Subcutaneous abdominal adipose tissue (tissue), 5 donors: ENCODE measurements at regions not wholly inside any gene's neighbourhood (a gene's known extent, or its start where the extent isn't known, plus 50 kb on each side); places are given as distances from the start of the nearest gene placed in this dataset.
"Not testable (repeated sequence)": the region's sequence is repeated elsewhere in the genome, so short reads cannot be mapped to it uniquely, and the experiment has no call there.

ENCODE experiments used
- H3K27ac ChIP-seq: one replicate; pipeline ENCODE4 v1.7.0; 2013; ENCODE audit warnings: low read depth, mild to moderate bottlenecking, inconsistent platforms, low read length, moderate library complexity
- H3K27me3 ChIP-seq, 5 donors: one replicate each; pipeline ENCODE4 v1.7.0; 2013; ENCODE audit warnings: low read length in 5 of 5, inconsistent platforms in 1 of 5; ENCODE audit not compliant: control insufficient read depth in 5 of 5, insufficient read depth in 4 of 5
- H3K36me3 ChIP-seq, 5 donors: one replicate each; pipeline ENCODE4 v1.7.0; 2013; ENCODE audit warnings: low read length in 5 of 5; ENCODE audit not compliant: control insufficient read depth in 5 of 5, insufficient read depth in 5 of 5
- H3K4me1 ChIP-seq, 5 donors: one replicate each; pipeline ENCODE4 v1.7.0; 2013; ENCODE audit warnings: low read length in 5 of 5, mild to moderate bottlenecking in 3 of 5, moderate library complexity in 1 of 5; ENCODE audit not compliant: control insufficient read depth in 5 of 5, insufficient read depth in 5 of 5
- H3K4me3 ChIP-seq, 5 donors: one replicate each; pipeline ENCODE4 v1.7.0; 2013; ENCODE audit warnings: low read length in 5 of 5, low read depth in 1 of 5
- H3K9ac ChIP-seq, 5 donors: one replicate each; pipeline ENCODE4 v1.7.0; 2013; ENCODE audit warnings: low read length in 5 of 5, mild to moderate bottlenecking in 4 of 5, moderate library complexity in 3 of 5
- H3K9me3 ChIP-seq, 5 donors: one replicate each; pipeline ENCODE4 v1.7.0; 2013; ENCODE audit warnings: low read length in 5 of 5; ENCODE audit not compliant: control insufficient read depth in 5 of 5
- donor health status: healthy.
- donor health status: healthy.
- donor health status: healthy.
- donor health status: healthy.
- donor health status: healthy.

DNA sequence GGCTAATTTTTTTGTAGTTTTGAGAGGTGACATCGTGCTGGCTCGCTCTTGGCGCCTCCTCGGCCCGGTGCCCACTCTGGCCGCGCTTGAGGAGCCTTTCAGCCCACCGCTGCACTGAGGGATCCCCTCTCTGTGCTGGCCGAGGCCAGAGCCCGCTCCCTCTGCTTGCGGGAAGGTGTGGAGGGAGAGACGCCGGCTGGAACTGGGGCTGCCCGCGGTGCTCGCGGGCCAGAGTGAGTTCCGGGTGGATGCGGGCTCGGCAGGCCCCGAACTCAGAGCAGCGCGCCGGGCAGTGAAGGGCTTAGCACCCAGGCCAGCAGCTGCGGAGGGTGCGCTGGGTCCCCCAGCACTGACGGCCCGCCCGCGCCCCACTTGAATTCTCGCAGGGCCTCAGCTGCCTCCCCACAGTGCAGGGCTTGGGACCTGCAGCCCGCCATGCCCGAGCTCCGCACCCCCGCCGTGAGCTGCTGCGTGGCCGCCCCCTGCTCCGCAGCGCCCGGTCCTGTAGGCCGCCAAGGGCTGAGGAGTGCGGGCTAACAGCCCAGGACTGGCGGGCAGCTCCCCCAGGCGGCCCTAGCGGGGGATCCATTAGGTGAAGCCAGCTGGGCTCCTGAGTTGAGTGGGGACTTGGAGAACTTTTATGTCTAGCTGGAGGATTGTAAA lies 113.2 kb upstream of the ZSWIM2 start:
- no peak overlapping the region for H3K4me3 ChIP-seq
- H3K9me3 ChIP-seq = no peaks in the 10 kb centered on the region
- no peak overlapping the region for H3K27ac ChIP-seq
- no peak overlapping the region for H3K9ac ChIP-seq
- H3K36me3 ChIP-seq = no peaks in the 10 kb centered on the region
- H3K27me3 ChIP-seq = no peaks in the 10 kb centered on the region
- H3K4me1 ChIP-seq = no peaks in the 10 kb centered on the region

GRCh38 chr2:186960241-186960640 lies 111.3 kb upstream of the ZSWIM2 start:
- H3K27ac ChIP-seq, H3K9me3 ChIP-seq, H3K9ac ChIP-seq, H3K4me3 ChIP-seq, H3K27me3 ChIP-seq, H3K36me3 ChIP-seq, H3K4me1 ChIP-seq: not testable (repeated sequence)

- Histone ChIP-seq H3K27me3 (no peaks in the 10 kb centered on the region), H3K27ac (no peak overlapping the region), H3K4me1 (no peaks in the 10 kb centered on the region), H3K4me3 (no peak overlapping the region), H3K36me3 (no peaks in the 10 kb centered on the region), H3K9me3 (no peaks in the 10 kb centered on the region), H3K9ac (no peak overlapping the region)
Measured at GRCh38 chr2:186959486-186959885, 110.5 kb upstream of the ZSWIM2 start.

GRCh38 chr2:186950694-186951093 lies 101.7 kb upstream of the ZSWIM2 start:
- Histone ChIP-seq H3K36me3 (no peaks in the 10 kb centered on the region), H3K27ac (no peak overlapping the region), H3K27me3 (no peaks in the 10 kb centered on the region), H3K4me1 (peaks cover 0 to 7% (median 0%) of the 10 kb centered on the region in 5 donors), H3K9me3 (peaks cover 0 to 3% (median 0%) of the 10 kb centered on the region in 5 donors), H3K4me3 (no peak overlapping the region), H3K9ac (no peak overlapping the region)

DNA sequence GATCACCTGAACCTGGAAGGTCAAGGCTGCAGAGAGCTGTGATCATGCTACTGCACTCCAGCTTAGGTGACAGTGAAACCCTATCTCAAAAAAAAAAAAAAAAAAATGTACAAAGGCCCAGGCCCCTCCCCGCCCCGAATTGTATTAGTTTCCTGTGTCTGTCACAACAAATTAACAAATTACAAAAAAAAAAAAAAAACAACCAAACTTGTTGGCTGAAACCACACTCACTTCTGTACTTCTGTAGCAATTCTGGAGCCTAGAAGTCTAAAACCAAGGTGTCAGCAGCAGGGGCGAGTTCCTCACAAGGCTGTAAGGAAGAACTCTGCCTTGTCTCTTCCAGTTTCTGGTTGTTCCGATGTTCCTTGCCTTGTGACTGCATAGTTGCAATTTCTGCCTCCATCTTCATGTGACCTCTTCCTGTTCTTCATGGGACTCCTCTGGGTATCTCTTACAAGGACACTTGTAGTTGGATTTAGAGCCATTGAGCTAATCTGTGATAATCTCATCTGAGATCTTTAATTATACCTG lies 100.8 kb upstream of the ZSWIM2 start:
- H3K9ac ChIP-seq = no peak overlapping the region
- H3K27ac ChIP-seq = no peak overlapping the region
- no peaks in the 10 kb centered on the region for H3K27me3 ChIP-seq

DNA sequence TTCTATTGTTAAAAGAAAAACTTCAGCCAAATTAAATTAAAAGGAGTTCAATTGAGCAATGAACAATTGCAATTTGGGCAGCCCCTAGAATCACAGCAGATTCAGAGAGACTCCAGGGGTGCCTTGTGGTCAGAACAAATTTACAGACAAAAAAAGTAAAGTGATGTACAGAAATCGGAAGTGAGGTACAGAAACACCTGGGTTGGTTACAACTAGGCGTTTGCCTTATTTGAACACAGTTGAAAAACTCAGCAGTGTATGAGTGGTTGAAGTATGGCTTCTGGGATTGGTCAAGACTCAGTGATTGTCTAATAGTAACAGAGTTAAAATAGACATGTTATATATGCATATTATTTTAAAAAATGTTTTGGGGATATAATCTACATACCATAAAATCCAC lies 98.5 kb upstream of the ZSWIM2 start:
- H3K27me3 ChIP-seq = no peaks in the 10 kb centered on the region
- peaks cover 0 to 7% (median 0%) of the 10 kb centered on the region in 5 donors for H3K4me1 ChIP-seq
- no peak overlapping the region for H3K4me3 ChIP-seq
- no peak overlapping the region for H3K27ac ChIP-seq
- no peaks in the 10 kb centered on the region for H3K36me3 ChIP-seq
- no peak overlapping the region for H3K9ac ChIP-seq
- no peaks in the 10 kb centered on the region for H3K9me3 ChIP-seq

More for the DNA sequence above, 100.8 kb upstream of the ZSWIM2 start:
- Histone ChIP-seq H3K9me3 (peaks cover 0 to 3% (median 0%) of the 10 kb centered on the region in 5 donors), H3K36me3 (no peaks in the 10 kb centered on the region), H3K4me1 (peaks cover 0 to 7% (median 0%) of the 10 kb centered on the region in 5 donors), H3K4me3 (no peak overlapping the region)

DNA sequence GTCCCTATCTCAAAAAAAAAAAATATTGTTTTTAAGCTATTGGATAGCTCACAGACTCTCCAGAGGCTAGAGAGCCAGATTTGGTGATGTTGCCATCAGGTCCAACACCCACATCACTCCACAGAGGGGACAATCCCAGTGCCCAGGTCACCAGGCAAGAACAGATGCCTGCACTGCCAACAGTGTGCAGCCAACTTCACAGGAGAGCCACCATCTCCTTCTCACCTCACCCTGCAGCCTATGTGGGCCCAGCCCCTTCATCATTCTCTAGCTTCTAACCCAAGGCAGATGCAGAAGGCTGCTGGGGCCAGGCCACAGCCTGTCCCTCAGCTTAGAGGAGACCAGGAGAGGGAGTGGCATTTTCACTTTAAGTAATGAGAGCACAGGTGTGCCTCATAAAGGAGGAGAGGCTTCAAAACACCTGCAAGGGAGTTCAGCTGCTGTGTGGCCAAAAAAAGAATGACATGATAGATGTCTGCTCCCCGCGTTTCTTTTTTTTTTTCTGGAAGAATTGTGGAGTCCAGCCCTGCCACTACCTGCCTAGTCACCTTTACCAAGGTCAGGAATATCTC lies 98.0 kb upstream of the ZSWIM2 start:
- Histone ChIP-seq H3K9me3 (no peaks in the 10 kb centered on the region), H3K36me3 (no peaks in the 10 kb centered on the region), H3K4me3 (no peak overlapping the region), H3K27ac (no peak overlapping the region), H3K9ac (no peak overlapping the region), H3K27me3 (no peaks in the 10 kb centered on the region), H3K4me1 (peaks cover 0 to 3% (median 0%) of the 10 kb centered on the region in 5 donors)

DNA sequence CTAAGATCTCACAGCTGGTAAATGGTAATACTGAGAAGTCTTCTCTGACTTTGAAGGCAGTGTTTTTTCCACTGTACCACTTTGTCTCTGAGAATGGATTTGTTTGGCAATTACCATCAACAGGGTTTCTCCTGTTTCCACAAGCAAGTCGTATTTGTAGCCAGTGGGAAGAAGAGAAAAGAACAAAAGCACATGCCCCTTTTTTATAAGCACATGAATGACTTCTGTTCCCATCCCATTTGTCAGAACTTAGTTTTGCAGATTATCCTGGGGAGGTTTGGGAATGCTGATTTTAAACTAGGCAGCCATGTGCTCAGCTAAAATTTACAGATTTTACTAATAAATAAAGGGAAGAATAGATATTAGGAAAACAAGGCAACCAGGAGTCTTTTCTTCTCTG lies 92.9 kb upstream of the ZSWIM2 start:
- Histone ChIP-seq H3K9me3 (no peaks in the 10 kb centered on the region), H3K27me3 (no peaks in the 10 kb centered on the region), H3K27ac (no peak overlapping the region), H3K4me1 (no peaks in the 10 kb centered on the region), H3K9ac (no peak overlapping the region), H3K36me3 (no peaks in the 10 kb centered on the region), H3K4me3 (no peak overlapping the region)

DNA sequence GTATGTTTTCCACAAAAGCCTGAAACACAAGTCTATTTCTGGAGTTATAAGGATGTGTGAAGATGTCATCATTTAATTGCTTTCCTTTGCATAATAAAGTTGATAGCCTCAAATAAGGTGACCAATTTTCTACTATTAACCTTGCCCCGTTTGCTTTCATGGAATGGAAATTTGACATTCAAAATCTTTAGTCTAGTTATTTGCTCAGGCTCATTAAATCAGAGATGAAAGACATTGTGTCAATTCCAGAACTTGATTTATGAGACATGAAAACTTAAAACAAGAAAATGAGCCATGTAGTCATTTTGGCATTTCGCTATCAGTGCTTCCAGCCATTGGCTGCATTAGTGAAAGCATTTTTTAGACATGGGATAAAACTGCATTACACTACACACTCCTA lies 91.5 kb upstream of the ZSWIM2 start:
- Histone ChIP-seq H3K36me3 (no peaks in the 10 kb centered on the region), H3K9ac (no peak overlapping the region), H3K9me3 (no peaks in the 10 kb centered on the region), H3K4me3 (no peak overlapping the region), H3K27me3 (no peaks in the 10 kb centered on the region), H3K4me1 (no peaks in the 10 kb centered on the region), H3K27ac (no peak overlapping the region)

- Histone ChIP-seq H3K9me3 (no peaks in the 10 kb centered on the region), H3K9ac (no peak overlapping the region), H3K27me3 (no peaks in the 10 kb centered on the region), H3K36me3 (no peaks in the 10 kb centered on the region), H3K4me1 (no peaks in the 10 kb centered on the region), H3K4me3 (no peak overlapping the region), H3K27ac (no peak overlapping the region)
Measured at GRCh38 chr2:186934420-186934819, 85.5 kb upstream of the ZSWIM2 start.
